ENCODE measurements at regions not wholly inside any gene's neighbourhood (a gene's known extent, or its start where the extent isn't known, plus 50 kb on each side); places are given as distances from the start of the nearest gene placed in this dataset.

- TF ChIP-seq MAX (IDR thresholded peaks at IDR 0.05) (no peak), GABPA (IDR thresholded peaks at IDR 0.05 in 1 of 2, conservative IDR thresholded peaks at IDR 0.05 in 1 of 2) (no peak)
Measured at GRCh38 chr3:73950865-73951558, 326.3 kb upstream of the PDZRN3 start (continued).

GRCh38 chr3:73945541-73945940 is 320.8 kb upstream of the PDZRN3 start:
- no peaks in the 10 kb centered on the region for H3K9me3 ChIP-seq (ENCODE audit: control insufficient read depth in 4 of 4, low read length in 3 of 4)
- WGBS, result 70% methylated on average over 4 of the region's 4 CpGs

GRCh38 chr3:73939985-73940384 is 315.2 kb upstream of the PDZRN3 start:
- Histone ChIP-seq H3K4me3 (ENCODE audit: low read depth in 1 of 3, low read length in 3 of 3) (no peak overlapping the region), H3K4me1 (ENCODE audit: control insufficient read depth in 4 of 4, insufficient read depth in 4 of 4, low read length in 3 of 4) (no peaks in the 10 kb centered on the region), H3K9me3 (ENCODE audit: control insufficient read depth in 4 of 4, low read length in 3 of 4) (peaks cover 0 to 3% (median 0%) of the 10 kb centered on the region in 4 donors), H3K36me3 (ENCODE audit: control insufficient read depth in 4 of 4, insufficient read depth in 3 of 4, low read depth in 1 of 4, low read length in 3 of 4) (no peaks in the 10 kb centered on the region), H3K27ac (ENCODE audit: low read depth in 1 of 2, low read length in 2 of 2) (no peak overlapping the region), H3K27me3 (ENCODE audit: control insufficient read depth in 4 of 4, insufficient read depth in 4 of 4, low read length in 3 of 4) (no peaks in the 10 kb centered on the region), H3K9ac (ENCODE audit: low read depth in 1 of 2, low read length in 2 of 2) (no peak overlapping the region)
- TF ChIP-seq ZBTB33 (IDR thresholded peaks at IDR 0.05) (no peak), GABPA (IDR thresholded peaks at IDR 0.05 in 1 of 2, conservative IDR thresholded peaks at IDR 0.05 in 1 of 2) (no peak), SP1 (IDR thresholded peaks at IDR 0.05) (no peak), FOXA1 (IDR thresholded peaks at IDR 0.05) (no peak), HNF4A (conservative IDR thresholded peaks at IDR 0.05) (no peak), CTCF (IDR thresholded peaks at IDR 0.05; ENCODE audit: low read depth, low read length, missing input control) (no peak), HNF4G (IDR thresholded peaks at IDR 0.05) (no peak), TAF1 (conservative IDR thresholded peaks at IDR 0.05) (no peak)
- DNase-seq (ENCODE audit: low spot score), result no peak

More at GRCh38 chr3:73945541-73945940, 320.8 kb upstream of the PDZRN3 start:
- no peak for DNase-seq (ENCODE audit: low spot score)
- TF ChIP-seq EGR1 (IDR thresholded peaks at IDR 0.05; ENCODE audit: low read depth in 2 of 2), result no peak
- no peak for TF ChIP-seq NR2F2 (IDR thresholded peaks at IDR 0.05)
- Histone ChIP-seq H3K4me3 (ENCODE audit: low read depth in 1 of 3, low read length in 3 of 3) (no peak overlapping the region), H3K4me1 (ENCODE audit: control insufficient read depth in 4 of 4, insufficient read depth in 4 of 4, low read length in 3 of 4) (no peaks in the 10 kb centered on the region), H3K9ac (ENCODE audit: low read depth in 1 of 2, low read length in 2 of 2) (no peak overlapping the region), H3K36me3 (ENCODE audit: control insufficient read depth in 4 of 4, insufficient read depth in 3 of 4, low read depth in 1 of 4, low read length in 3 of 4) (no peaks in the 10 kb centered on the region), H3K27ac (ENCODE audit: low read depth in 1 of 2, low read length in 2 of 2) (no peak overlapping the region), H3K27me3 (ENCODE audit: control insufficient read depth in 4 of 4, insufficient read depth in 4 of 4, low read length in 3 of 4) (no peaks in the 10 kb centered on the region)

- WGBS, result 67% methylated on average over 3 of the region's 3 CpGs
- Histone ChIP-seq H3K27me3 (ENCODE audit: control insufficient read depth in 4 of 4, insufficient read depth in 4 of 4, low read length in 3 of 4) (no peaks in the 10 kb centered on the region), H3K9me3 (ENCODE audit: control insufficient read depth in 4 of 4, low read length in 3 of 4) (peaks cover 0 to 3% (median 0%) of the 10 kb centered on the region in 4 donors), H3K4me3 (ENCODE audit: low read depth in 1 of 3, low read length in 3 of 3) (no peak overlapping the region), H3K36me3 (ENCODE audit: control insufficient read depth in 4 of 4, insufficient read depth in 3 of 4, low read depth in 1 of 4, low read length in 3 of 4) (no peaks in the 10 kb centered on the region), H3K9ac (ENCODE audit: low read depth in 1 of 2, low read length in 2 of 2) (no peak overlapping the region), H3K27ac (ENCODE audit: low read depth in 1 of 2, low read length in 2 of 2) (no peak overlapping the region), H3K4me1 (ENCODE audit: control insufficient read depth in 4 of 4, insufficient read depth in 4 of 4, low read length in 3 of 4) (peaks cover 0 to 3% (median 0%) of the 10 kb centered on the region in 4 donors)
- DNase-seq (ENCODE audit: low spot score), result no peak
- TF ChIP-seq FOXA2 (IDR thresholded peaks at IDR 0.05) (no peak), TAF1 (conservative IDR thresholded peaks at IDR 0.05) (no peak), HNF4A (conservative IDR thresholded peaks at IDR 0.05) (no peak), RXRA (IDR thresholded peaks at IDR 0.05) (no peak), EGR1 (IDR thresholded peaks at IDR 0.05; ENCODE audit: low read depth in 2 of 2) (no peak), JUND (IDR thresholded peaks at IDR 0.05) (no peak), RAD21 (IDR thresholded peaks at IDR 0.05) (no peak), CTCF (IDR thresholded peaks at IDR 0.05; ENCODE audit: low read depth, low read length, missing input control) (no peak), REST (IDR thresholded peaks at IDR 0.05) (no peak), FOXA1 (IDR thresholded peaks at IDR 0.05) (no peak)
Measured at GRCh38 chr3:73933585-73933984, 308.8 kb upstream of the PDZRN3 start.
